SK-N-MC (cell line): ENCODE measurements at regions not wholly inside any gene's neighbourhood (a gene's known extent, or its start where the extent isn't known, plus 50 kb on each side); places are given as distances from the start of the nearest gene placed in this dataset.

Experiments
- DNase-seq: peaks from one replicate; pipeline ENCODE4 v3.0.0-alpha.2; 2011; ENCODE audit warnings: low read depth, low spot score
- H3K27ac ChIP-seq: fragments of 200-600 bp; sonication (generic); 2 replicates; pipeline ENCODE4 v1.5.1; 2016; ENCODE audit warnings: mixed run types
- H3K36me3 ChIP-seq: fragments of 200-600 bp; sonication (generic); 2 replicates; pipeline ENCODE4 v1.6.1; 2017; ENCODE audit warnings: antibody characterized with exemption, low read length, mixed read lengths; ENCODE audit not compliant: insufficient read depth
- H3K4me3 ChIP-seq: fragments of 200-600 bp; sonication (generic); 2 replicates; pipeline ENCODE4 v1.5.1; 2016
- H3K9ac ChIP-seq: fragments of 200-600 bp; sonication (generic); 2 replicates; pipeline ENCODE4 v1.8.0; 2017; ENCODE audit warnings: mixed run types, mixed read lengths; ENCODE audit not compliant: insufficient read length
- H3K9me3 ChIP-seq: fragments of 200-600 bp; sonication (generic); 2 replicates; pipeline ENCODE4 v1.6.1; 2017; ENCODE audit warnings: low read depth, mild to moderate bottlenecking, antibody characterized with exemption, low read length, moderate library complexity, mixed read lengths
- EZH2 ChIP-seq: fragments of 200-600 bp; sonication (generic); IDR thresholded peaks from one replicate; pipeline ENCODE4 v1.6.1; 2017; ENCODE audit warnings: antibody characterized with exemption
- FOXP2 ChIP-seq: optimal IDR thresholded peaks from 2 replicates; pipeline ENCODE3; 2011; ENCODE audit warnings: mild to moderate bottlenecking, moderate library complexity; ENCODE audit not compliant: insufficient read depth; ENCODE audit errors: extremely low read length, control extremely low read depth
- POLR2AphosphoS5 ChIP-seq: IDR thresholded peaks from 2 replicates; pipeline ENCODE4 v1.6.1; 2012; ENCODE audit warnings: mild to moderate bottlenecking, low read depth, low read length, borderline replicate concordance

DNA sequence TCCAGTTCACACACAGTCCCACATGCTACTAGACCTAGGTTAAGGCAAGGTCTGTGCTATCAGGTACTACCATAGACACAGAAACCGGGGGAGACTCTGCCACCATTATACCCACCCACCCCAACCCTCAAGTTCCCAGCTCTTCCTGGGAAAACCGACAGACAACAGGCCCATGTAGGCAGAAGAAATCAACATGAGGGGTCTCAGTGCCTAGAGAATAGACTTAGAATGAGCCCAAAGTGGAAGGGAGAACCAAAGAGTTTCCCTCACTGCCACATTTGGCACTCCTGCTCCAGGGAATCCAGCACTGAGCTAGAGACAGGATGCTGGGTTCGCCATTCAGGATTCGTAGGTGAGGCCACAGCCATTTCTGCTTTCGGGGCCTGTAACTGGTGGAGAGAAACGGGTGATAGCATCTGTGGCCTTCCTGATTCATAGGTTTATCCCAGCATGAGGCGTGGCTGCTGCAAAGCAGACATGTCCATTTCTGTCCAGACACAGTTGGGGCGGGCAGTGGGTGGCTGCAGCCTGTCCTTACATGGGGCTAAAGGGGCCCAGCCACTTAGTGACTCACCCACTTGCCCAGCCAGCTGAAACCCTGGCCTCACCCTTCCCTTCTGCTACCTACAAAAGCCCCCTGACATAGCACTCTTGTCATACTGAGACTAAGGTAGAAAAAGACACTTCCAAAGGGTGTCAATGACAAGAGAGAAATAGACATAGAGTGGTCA, 69.4 kb downstream of the IRF2BPL start:
- Histone ChIP-seq H3K36me3 (no peaks in the 10 kb centered on the region), H3K9ac (no peak overlapping the region), H3K9me3 (no peaks in the 10 kb centered on the region), H3K27ac (no peak overlapping the region), H3K4me3 (no peak overlapping the region)
- TF ChIP-seq POLR2AphosphoS5 = no peak
- no peak for TF ChIP-seq FOXP2
- no peak for TF ChIP-seq EZH2
- no peak for DNase-seq

DNA sequence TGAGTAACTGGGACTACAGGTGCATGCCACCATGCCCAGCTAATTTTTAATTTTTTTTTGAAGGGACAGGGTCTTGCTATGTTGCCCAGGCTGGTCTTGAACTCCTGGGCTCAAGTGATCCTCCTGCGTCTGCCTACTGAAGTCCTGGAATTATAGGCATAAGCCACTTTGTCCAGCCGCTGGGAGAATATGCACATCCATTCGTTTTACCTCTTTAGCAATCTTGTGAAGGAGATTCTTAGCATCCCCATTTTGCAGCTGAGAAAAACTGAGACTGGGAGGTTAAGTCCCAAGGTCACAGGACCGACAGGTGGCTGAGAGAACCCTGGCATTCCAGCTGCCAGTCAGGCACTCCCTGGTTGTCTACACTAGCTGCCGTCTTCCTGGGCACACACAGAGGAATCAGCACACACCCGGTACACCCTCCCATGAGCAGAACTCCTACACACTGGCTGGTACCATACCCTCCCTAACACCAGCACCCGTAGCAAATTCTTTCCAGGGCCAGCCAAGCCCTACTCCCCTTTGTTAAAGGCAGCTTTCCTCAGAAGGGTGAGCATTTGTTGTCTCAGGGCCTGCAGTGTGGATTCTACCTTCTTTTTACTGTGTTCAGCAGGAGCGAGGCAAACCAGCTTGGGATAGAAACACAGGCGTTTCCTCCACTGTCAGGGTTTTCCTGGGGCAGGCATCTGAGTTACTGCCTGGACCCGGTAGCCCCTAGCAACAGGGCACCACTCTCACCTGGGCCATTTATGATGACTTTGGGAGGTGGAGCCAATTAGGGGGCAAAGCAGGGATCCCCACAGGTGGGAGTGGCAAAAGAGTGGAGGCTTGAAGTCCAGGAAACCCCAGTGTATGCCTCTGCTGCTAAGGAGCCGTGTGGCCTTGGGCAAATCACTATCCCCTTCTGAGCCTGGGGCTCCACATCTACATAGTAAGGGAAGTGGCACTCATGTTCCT, 70.2 kb downstream of the IRF2BPL start:
- no peak for DNase-seq
- Histone ChIP-seq H3K36me3 (no peaks in the 10 kb centered on the region), H3K9me3 (no peaks in the 10 kb centered on the region), H3K9ac (no peak overlapping the region), H3K27ac (peak overlapping the region; percentile 8; the same call in 1 of the 2 replicates), H3K4me3 (no peak overlapping the region)
- TF ChIP-seq POLR2AphosphoS5 (no peak), EZH2 (no peak), FOXP2 (no peak)

DNA sequence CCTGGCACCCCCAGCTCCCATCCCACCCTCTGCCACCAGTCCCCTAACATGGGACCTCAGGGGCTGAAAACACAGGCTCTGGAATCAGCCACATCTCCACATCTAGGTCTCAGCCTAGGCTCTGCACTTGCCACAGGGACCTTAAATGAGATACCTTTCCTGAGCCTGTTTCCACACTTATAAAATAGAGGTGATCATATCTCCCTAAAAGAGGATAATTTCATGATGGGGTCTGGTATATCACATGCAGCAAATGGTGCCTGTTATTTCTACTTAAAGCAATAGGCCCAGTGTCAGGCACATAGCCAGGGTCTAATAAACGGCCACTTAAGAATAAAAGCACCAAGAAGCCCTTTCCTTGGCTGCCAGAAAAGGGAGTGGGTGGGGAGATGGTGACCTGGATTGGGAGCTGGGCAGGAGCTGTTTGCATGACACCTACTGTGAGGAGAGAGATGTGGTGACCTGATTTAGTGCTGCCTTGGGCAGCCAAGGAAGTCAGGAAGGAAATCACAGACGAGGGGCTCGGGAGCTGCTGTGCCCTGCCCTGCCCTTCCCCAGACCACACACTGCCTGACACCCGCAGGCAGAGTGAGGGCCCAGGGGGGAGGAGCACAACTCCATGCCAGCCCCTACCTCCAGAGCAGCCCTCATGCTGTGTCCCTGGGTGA, 71.2 kb downstream of the IRF2BPL start:
- Histone ChIP-seq H3K27ac (peak overlapping the region; percentile 100), H3K4me3 (peak overlapping the region; percentile 79), H3K9me3 (no peaks in the 10 kb centered on the region), H3K36me3 (no peaks in the 10 kb centered on the region), H3K9ac (peak overlapping the region; percentile 71)
- TF ChIP-seq FOXP2 = no peak
- TF ChIP-seq POLR2AphosphoS5 = no peak
- no peak for TF ChIP-seq EZH2
- no peak for DNase-seq

DNA sequence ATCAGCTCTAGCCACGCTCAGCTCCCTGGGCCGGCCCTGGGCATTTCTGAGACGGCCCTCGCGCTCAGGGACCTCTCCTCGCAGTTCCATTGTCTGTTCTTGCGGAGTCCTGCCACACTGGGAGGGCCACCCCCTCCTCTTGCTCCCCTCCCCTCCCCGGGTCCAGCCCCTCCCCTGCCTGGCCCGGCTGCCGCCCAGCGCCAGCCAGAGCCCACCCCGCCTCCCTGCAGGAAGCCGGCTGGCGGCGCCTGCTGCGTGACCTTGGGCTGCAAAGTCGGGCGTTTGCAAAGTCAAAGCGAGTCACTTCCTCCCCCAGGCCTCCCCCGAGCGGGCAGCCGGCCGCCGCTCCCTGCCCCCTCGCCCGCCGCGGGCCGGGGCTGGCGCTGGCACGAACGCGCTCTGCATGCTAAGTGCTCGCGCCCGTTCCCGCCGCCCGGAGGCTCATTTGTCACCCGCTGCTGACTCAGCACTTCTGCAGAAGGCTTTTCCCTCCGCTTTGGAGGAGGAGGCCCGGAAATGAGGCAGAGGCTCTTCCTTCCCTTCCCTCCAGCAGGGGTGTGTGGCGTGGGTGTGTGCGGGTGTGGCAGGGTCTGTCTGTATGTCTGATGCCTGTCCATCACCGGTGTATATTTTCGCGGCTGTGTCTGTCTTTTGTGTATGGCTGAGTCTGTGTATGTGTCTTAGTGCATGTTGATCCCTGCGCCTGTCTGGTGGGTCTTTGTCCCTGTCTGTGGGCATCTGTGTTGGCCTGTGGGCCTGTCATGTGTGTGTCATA, 72.0 kb downstream of the IRF2BPL start:
- Histone ChIP-seq H3K36me3 (no peaks in the 10 kb centered on the region), H3K9ac (peak overlapping the region; percentile 71), H3K27ac (peak overlapping the region; percentile 100), H3K9me3 (no peaks in the 10 kb centered on the region), H3K4me3 (peak overlapping the region; percentile 79)
- TF ChIP-seq EZH2 (no peak), FOXP2 (peak; percentile 84), POLR2AphosphoS5 (peak; percentile 74)
- DNase-seq = peak; percentile 92

DNA sequence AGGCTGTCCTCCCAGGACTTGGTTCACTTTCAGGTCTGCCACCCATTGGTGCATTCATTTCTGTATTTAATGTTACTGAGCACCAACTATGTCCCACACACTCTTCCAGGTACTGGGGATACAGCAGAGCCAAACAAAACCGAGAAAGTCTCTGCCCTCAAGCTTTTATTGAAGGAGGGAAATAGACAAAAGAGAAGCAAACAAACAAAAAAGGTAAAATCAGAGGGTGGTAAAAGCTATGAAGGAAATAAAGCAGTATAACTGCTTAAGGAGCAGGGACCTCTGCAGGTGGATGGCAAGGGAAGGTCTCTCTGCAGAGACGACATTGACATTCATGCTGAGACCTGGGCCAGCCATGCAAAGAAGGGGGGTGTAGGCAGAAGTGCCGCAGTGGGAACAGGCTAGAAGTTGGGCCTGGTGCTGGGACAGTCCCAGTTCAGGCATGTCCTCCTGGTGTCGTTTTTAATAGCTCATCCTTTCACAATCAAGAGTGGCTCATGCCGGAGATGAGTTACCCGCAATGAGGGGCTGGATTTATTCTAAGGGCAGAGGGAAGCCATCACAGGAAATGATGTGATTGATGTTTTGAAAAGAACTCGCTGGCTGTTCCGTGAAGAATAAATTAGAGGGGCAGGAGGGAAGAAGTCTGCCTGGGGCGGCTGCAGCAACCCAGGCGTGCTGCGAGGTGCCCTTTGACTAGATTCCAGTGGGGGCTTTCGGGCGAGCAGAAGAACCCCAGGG, 72.8 kb downstream of the IRF2BPL start:
- H3K36me3 ChIP-seq = no peaks in the 10 kb centered on the region
- peak overlapping the region; percentile 79 for H3K4me3 ChIP-seq
- no peaks in the 10 kb centered on the region for H3K9me3 ChIP-seq
- peak overlapping the region; percentile 71 for H3K9ac ChIP-seq
- H3K27ac ChIP-seq = peak overlapping the region; percentile 100
- TF ChIP-seq FOXP2 = peak; percentile 66
- no peak for TF ChIP-seq EZH2
- 0 out of 2 replicates have a peak, but pooled peaks have one; percentile 48 for TF ChIP-seq POLR2AphosphoS5
- peak; percentile 93 for DNase-seq

DNA sequence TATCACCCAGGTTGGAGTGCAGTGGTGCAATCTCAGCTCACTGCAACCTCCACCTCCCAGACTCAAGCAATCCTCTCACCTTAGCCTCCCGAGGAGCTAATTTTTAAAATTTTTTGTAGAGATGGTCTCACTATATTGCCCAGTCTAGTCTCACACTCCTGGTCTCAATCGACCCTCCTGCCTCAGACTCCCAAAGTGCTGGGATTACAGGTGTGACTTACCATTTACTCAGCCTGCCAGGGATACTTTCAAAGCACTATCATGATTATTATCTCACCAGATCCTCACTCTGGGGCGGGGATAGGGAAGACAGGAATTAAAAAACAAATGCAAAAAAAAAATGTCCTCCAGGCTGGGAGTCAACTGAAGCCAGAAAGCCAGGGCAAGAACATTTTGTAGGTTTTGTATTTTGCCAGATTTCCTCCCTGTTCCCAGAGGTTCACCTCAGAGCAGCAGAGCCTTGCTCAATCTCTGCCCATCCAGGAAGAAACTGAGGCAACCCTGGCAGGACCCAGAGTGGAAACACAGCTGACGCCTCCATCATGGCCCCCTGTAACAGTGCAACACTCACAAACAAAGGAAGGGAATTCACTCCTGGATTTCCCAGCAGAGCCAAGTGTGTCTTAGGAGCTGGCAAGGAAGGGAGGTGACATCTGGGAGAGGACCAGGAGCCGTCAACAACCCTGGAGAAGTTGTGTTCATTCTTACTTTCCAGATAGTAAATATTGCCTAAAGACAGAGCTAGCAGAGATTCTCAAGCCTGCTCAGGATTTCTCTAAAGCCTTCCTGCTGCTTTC, 73.9 kb downstream of the IRF2BPL start:
- Histone ChIP-seq H3K9ac (peak overlapping the region; percentile 20), H3K9me3 (no peaks in the 10 kb centered on the region), H3K4me3 (no peak overlapping the region), H3K36me3 (no peaks in the 10 kb centered on the region), H3K27ac (peak overlapping the region; percentile 100)
- no peak for DNase-seq
- no peak for TF ChIP-seq EZH2
- no peak for TF ChIP-seq POLR2AphosphoS5
- TF ChIP-seq FOXP2 = no peak
